Parathyroid adenoma (tissue), 2 donors: ENCODE measurements at regions not wholly inside any gene's neighbourhood (a gene's known extent, or its start where the extent isn't known, plus 50 kb on each side); places are given as distances from the start of the nearest gene placed in this dataset.

Experiments used
- H2AFZ ChIP-seq: fragments of 300-600 bp; sonication (generic); one replicate; pipeline ENCODE4 v1.7.0; 2017; ENCODE audit warnings: antibody characterized with exemption, mild to moderate bottlenecking
- H3K27ac ChIP-seq: fragments of 300-600 bp; sonication (generic); one replicate; pipeline ENCODE4 v1.7.0; 2017
- H3K27me3 ChIP-seq: fragments of 300-600 bp; sonication (generic); one replicate; pipeline ENCODE4 v1.7.0; 2017; ENCODE audit warnings: low read length; ENCODE audit not compliant: control insufficient read depth, insufficient read depth
- H3K36me3 ChIP-seq: fragments of 300-600 bp; sonication (generic); one replicate; pipeline ENCODE4 v1.7.0; 2017; ENCODE audit warnings: low read length; ENCODE audit not compliant: control insufficient read depth, insufficient read depth
- H3K4me1 ChIP-seq: fragments of 300-600 bp; sonication (generic); one replicate; pipeline ENCODE4 v1.7.0; 2017; ENCODE audit warnings: control low read depth
- H3K4me2 ChIP-seq: fragments of 300-600 bp; sonication (generic); one replicate; pipeline ENCODE4 v1.7.0; 2017; ENCODE audit warnings: low read length
- H3K4me3 ChIP-seq: fragments of 300-600 bp; sonication (generic); one replicate; pipeline ENCODE4 v1.7.0; 2017; ENCODE audit warnings: low read depth, low read length
- H3K79me2 ChIP-seq: fragments of 300-600 bp; sonication (generic); one replicate; pipeline ENCODE4 v1.7.0; 2017; ENCODE audit warnings: control low read depth
- H3K9ac ChIP-seq: fragments of 300-600 bp; sonication (generic); one replicate; pipeline ENCODE4 v1.7.0; 2017; ENCODE audit warnings: mild to moderate bottlenecking
- H3K9me3 ChIP-seq: fragments of 300-600 bp; sonication (generic); one replicate; pipeline ENCODE4 v1.7.0; 2017; ENCODE audit warnings: low read length; ENCODE audit not compliant: control insufficient read depth
- CTCF ChIP-seq: fragments of 300-600 bp; sonication (generic); IDR thresholded peaks from one replicate; pipeline ENCODE4 v1.7.0; 2017; ENCODE audit warnings: antibody characterized with exemption, mild to moderate bottlenecking
- donor health status: primary hyperparathyroidism.

DNA sequence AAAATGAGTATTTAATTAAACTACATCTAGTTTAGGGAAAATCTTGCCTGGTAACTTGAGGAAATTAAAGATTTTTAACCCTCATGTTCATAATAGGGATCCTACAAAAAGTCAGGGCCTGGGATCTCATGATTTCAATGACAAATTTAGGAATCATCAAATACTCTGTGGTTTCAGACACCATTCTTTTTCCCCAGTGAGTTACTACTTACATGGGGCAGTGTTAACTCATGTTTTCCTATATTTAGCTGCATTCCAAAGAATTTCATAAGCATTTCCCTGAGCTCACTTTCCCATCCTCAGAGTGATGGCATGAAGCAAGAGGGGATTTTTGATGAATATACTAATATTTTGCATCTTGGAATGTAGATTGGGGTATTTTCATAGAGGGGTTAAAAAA is 321.7 kb downstream of the CENPW start:
- Histone ChIP-seq H3K9me3 (no peaks in the 10 kb centered on the region), H3K27ac (no peak overlapping the region), H3K4me3 (no peak overlapping the region), H3K36me3 (no peaks in the 10 kb centered on the region), H3K9ac (no peak overlapping the region), H3K79me2 (no peaks in the 10 kb centered on the region), H3K4me1 (no peaks in the 10 kb centered on the region), H3K27me3 (no peaks in the 10 kb centered on the region), H2AFZ (no peak overlapping the region), H3K4me2 (no peak overlapping the region)
- TF ChIP-seq CTCF: no peak

GRCh38 chr6:126662966-126663365 is 323.1 kb downstream of the CENPW start:
- no peak overlapping the region for H3K4me3 ChIP-seq
- no peaks in the 10 kb centered on the region for H3K4me1 ChIP-seq
- H3K9ac ChIP-seq: no peak overlapping the region
- no peaks in the 10 kb centered on the region for H3K27me3 ChIP-seq
- H3K79me2 ChIP-seq: no peaks in the 10 kb centered on the region
- H3K27ac ChIP-seq: no peak overlapping the region
- no peak overlapping the region for H3K4me2 ChIP-seq
- TF ChIP-seq CTCF: no peak
- H3K36me3 ChIP-seq: no peaks in the 10 kb centered on the region
- H2AFZ ChIP-seq: no peak overlapping the region
- H3K9me3 ChIP-seq: no peaks in the 10 kb centered on the region

DNA sequence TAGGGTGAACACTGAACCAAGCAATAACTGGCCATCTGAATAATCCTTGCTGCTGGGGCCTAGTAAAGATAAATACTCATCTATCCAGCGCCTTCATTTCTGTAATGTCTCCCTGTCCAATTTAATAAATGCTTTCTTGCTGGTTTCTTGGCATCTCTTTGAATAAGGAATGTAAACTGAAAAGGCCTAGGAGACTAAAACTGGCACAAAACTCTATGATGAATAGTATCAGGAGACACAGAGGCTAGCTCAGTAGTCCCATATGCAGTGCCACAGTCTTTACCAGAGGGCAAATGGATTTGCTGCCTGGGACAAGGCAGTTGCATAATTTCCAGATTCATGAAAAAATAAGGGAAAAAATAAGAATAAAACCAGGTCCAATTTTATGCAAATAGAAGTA is 324.4 kb downstream of the CENPW start:
- no peak overlapping the region for H3K4me2 ChIP-seq
- H3K4me3 ChIP-seq: no peak overlapping the region
- H3K4me1 ChIP-seq: no peaks in the 10 kb centered on the region
- H3K79me2 ChIP-seq: no peaks in the 10 kb centered on the region
- H3K27ac ChIP-seq: no peak overlapping the region
- no peaks in the 10 kb centered on the region for H3K36me3 ChIP-seq
- H3K9ac ChIP-seq: no peak overlapping the region
- H2AFZ ChIP-seq: no peak overlapping the region
- H3K27me3 ChIP-seq: no peaks in the 10 kb centered on the region
- no peaks in the 10 kb centered on the region for H3K9me3 ChIP-seq
- TF ChIP-seq CTCF: no peak

GRCh38 chr6:126665551-126665950 is 325.6 kb downstream of the CENPW start:
- H3K36me3 ChIP-seq: no peaks in the 10 kb centered on the region
- H2AFZ ChIP-seq: no peak overlapping the region
- H3K9me3 ChIP-seq: no peaks in the 10 kb centered on the region
- H3K9ac ChIP-seq: no peak overlapping the region
- no peak overlapping the region for H3K27ac ChIP-seq
- no peak for TF ChIP-seq CTCF
- no peak overlapping the region for H3K4me2 ChIP-seq
- no peaks in the 10 kb centered on the region for H3K27me3 ChIP-seq
- no peak overlapping the region for H3K4me3 ChIP-seq
- no peaks in the 10 kb centered on the region for H3K79me2 ChIP-seq
- no peaks in the 10 kb centered on the region for H3K4me1 ChIP-seq

DNA sequence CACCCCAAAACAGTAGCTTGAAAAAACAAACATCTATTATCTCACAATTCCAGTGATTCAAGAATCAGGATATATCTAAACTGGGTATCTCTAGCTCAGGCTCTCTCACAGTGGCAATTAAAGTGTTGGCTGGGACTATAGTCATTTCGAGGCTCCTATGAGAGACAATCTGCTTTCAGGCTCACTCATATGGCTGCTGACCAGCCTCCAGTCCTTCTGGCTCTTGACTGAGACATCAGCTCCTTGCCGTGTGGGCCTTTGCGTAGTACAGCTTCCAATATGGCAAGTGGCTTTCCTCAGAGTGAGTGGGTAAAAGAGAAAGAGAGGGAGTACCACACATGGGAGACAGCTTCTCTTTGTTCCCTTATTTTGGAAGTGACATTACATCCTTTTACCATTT is 327.2 kb downstream of the CENPW start:
- H2AFZ ChIP-seq: no peak overlapping the region
- no peaks in the 10 kb centered on the region for H3K9me3 ChIP-seq
- H3K4me3 ChIP-seq: no peak overlapping the region
- no peaks in the 10 kb centered on the region for H3K36me3 ChIP-seq
- no peak overlapping the region for H3K9ac ChIP-seq
- no peak overlapping the region for H3K27ac ChIP-seq
- no peaks in the 10 kb centered on the region for H3K27me3 ChIP-seq
- no peak overlapping the region for H3K4me2 ChIP-seq
- no peak for TF ChIP-seq CTCF
- no peaks in the 10 kb centered on the region for H3K4me1 ChIP-seq
- H3K79me2 ChIP-seq: no peaks in the 10 kb centered on the region
